ENCODE measurements at regions not wholly inside any gene's neighbourhood (a gene's known extent, or its start where the extent isn't known, plus 50 kb on each side); places are given as distances from the start of the nearest gene placed in this dataset.
"Not testable (repeated sequence)": the region's sequence is repeated elsewhere in the genome, so short reads cannot be mapped to it uniquely, and the experiment has no call there.

DNA sequence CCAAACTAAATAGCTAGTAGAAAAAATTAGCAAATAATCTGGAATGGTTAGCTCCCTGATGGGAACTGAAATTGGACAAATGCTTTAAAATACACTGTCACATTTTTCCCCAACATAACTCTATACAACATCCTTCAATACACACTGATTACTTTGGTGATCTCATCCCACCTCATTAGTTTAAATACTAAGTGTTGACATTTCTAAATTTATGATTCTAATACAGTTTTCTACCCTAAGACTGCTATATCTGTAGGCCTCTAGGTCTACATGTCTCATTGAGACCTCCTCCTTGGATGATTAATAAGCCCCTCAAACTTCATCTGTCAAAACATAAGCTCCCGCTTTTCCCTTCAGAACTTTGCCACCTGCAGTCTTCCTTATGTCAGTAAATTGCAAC lies 80.7 kb upstream of the SLITRK5 start:
- no peak for DNase-seq

DNA sequence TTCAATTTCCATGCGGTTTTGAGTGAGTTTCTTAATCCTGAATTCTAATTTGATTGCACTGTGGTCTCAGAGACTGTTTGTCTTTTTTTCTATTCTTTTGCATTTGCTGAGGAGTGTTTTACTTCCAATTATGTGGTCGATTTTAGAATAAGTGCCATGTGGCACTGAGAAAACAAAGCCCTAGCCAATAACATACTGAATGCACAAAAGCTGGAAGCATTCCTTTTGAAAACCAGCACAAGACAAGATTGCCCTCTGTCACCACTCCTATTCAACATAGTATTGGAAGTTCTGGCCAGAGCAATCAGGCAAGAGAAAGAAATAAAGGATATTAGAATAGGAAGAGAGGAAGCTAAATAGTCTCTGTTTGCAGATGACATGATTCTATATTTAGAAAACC lies 66.7 kb upstream of the SLITRK5 start:
- not testable (repeated sequence) for DNase-seq

GRCh38 chr13:87607266-87607665 lies 63.9 kb upstream of the SLITRK5 start:
- DNase-seq, result no peak

DNA sequence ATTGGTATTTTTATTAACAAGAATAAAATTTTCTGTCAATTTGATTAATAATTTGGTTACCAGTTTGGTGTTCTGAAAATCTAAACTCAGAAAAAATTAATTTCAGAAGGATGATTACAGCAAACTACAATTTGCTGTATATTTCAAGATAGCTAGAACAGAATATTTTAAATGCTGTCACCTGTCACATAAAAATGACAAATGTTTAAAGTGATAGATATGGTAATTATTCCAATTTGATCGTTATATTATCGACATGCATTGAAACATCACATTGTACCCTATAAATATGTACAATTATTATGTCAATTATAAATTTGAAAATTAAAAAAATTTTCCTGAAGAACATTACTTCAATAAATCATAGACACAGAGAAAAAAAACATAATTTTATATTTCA lies 56.9 kb upstream of the SLITRK5 start:
- DNase-seq, result no peak
